H1 (cell line): ENCODE measurements at regions not wholly inside any gene's neighbourhood (a gene's known extent, or its start where the extent isn't known, plus 50 kb on each side); places are given as distances from the start of the nearest gene placed in this dataset.

Experiments used
- CTCF ChIA-PET: fragments of 300-600 bp; sonication (Branson Sonifier 250); formaldehyde crosslinking; loops from one replicate; lab custom pipeline; 2021; ENCODE audit not compliant: partially characterized antibody; lab: Charles Lee
- POLR2A ChIA-PET: fragments of 300-600 bp; sonication (Branson Sonifier 250); formaldehyde crosslinking; loops from one replicate; lab custom pipeline; 2021; ENCODE audit warnings: inconsistent platforms; ENCODE audit not compliant: partially characterized antibody; lab: Charles Lee
- DNase-seq, 2 experiments: peaks; one replicate each; pipeline versions ENCODE4 v3.0.0 to v3.0.0-alpha.2; 2010 to 2022; ENCODE audit warnings: low spot score in 2 of 2, low read depth in 1 of 2, mixed read lengths in 1 of 2
- FAIRE-seq: peaks from 2 replicates; lab custom pipeline; 2011; peaks lifted over from hg19 to GRCh38; lab: Jason Lieb, UNC
- H2AFZ ChIP-seq: 2 replicates; pipeline ENCODE4 v1.8.1; 2012; ENCODE audit warnings: low read length, inconsistent platforms
- H2AK5ac ChIP-seq: 2 replicates; pipeline ENCODE4 v1.6.1; 2013; ENCODE audit warnings: low read depth, low read length
- H2BK120ac ChIP-seq: replicated peaks from 2 replicates; pipeline ENCODE3; 2013; ENCODE audit warnings: low read depth, low read length, inconsistent platforms
- H2BK12ac ChIP-seq: 2 replicates; pipeline ENCODE4 v1.6.1; 2013; ENCODE audit warnings: low read depth, low read length
- H2BK15ac ChIP-seq: 2 replicates; pipeline ENCODE4 v1.6.1; 2013; ENCODE audit warnings: low read length
- H2BK20ac ChIP-seq: 2 replicates; pipeline ENCODE4 v1.6.1; 2013; ENCODE audit warnings: low read length
- H2BK5ac ChIP-seq: 2 replicates; pipeline ENCODE4 v1.6.1; 2013; ENCODE audit warnings: low read depth, low read length
- H3K14ac ChIP-seq: 2 replicates; pipeline ENCODE4 v1.6.1; 2013; ENCODE audit warnings: inconsistent platforms; ENCODE audit not compliant: insufficient read length
- H3K18ac ChIP-seq: 2 replicates; pipeline ENCODE4 v1.6.1; 2013; ENCODE audit warnings: low read length; ENCODE audit errors: extremely low read depth
- H3K23ac ChIP-seq: 2 replicates; pipeline ENCODE4 v1.6.1; 2013; ENCODE audit warnings: inconsistent platforms; ENCODE audit not compliant: insufficient read length
- H3K23me2 ChIP-seq: 2 replicates; pipeline ENCODE4 v1.6.1; 2013; ENCODE audit warnings: low read depth, low read length
- H3K27ac ChIP-seq: 2 replicates; pipeline ENCODE4 v1.6.1; 2011; ENCODE audit warnings: low read depth, low read length, inconsistent platforms
- H3K27me3 ChIP-seq, 4 experiments: replicated peaks in 1 of 4; 1 replicate in 1 of 4; 2 replicates in 3 of 4; pipeline versions ENCODE4 v1.6.1 to v1.8.1; 2011 to 2013; ENCODE audit warnings: low read length in 3 of 4, mild to moderate bottlenecking in 3 of 4, inconsistent platforms in 2 of 4, mixed read lengths in 2 of 4, moderate library complexity in 1 of 4; ENCODE audit not compliant: control insufficient read depth in 3 of 4, insufficient read depth in 3 of 4; ENCODE audit errors: extremely low read depth in 1 of 4
- H3K36me3 ChIP-seq, 4 experiments: 2 replicates each; pipeline versions ENCODE4 v1.6.1 to v1.8.1; 2011 to 2013; ENCODE audit warnings: mild to moderate bottlenecking in 4 of 4, low read length in 3 of 4, moderate library complexity in 2 of 4, control low read depth in 1 of 4, inconsistent platforms in 1 of 4; ENCODE audit not compliant: insufficient read depth in 4 of 4, control insufficient read depth in 2 of 4
- H3K4ac ChIP-seq: replicated peaks from 2 replicates; pipeline ENCODE3; 2013; ENCODE audit warnings: low read length, low read depth, mixed read lengths, inconsistent platforms; ENCODE audit not compliant: insufficient read length
- H3K4me1 ChIP-seq, 4 experiments: replicated peaks in 1 of 4; 1 replicate in 1 of 4; 2 replicates in 3 of 4; pipeline versions ENCODE4 v1.6.1 to v1.8.1; 2011 to 2013; ENCODE audit warnings: low read length in 3 of 4, inconsistent platforms in 2 of 4, mixed read lengths in 1 of 4; ENCODE audit not compliant: insufficient read depth in 4 of 4, control insufficient read depth in 3 of 4
- H3K4me2 ChIP-seq, 2 experiments: 2 replicates each; pipeline versions ENCODE4 v1.6.1 to v1.8.1; 2011 to 2013; ENCODE audit warnings: low read depth in 2 of 2, low read length in 2 of 2, control low read depth in 1 of 2, inconsistent platforms in 1 of 2, mild to moderate bottlenecking in 1 of 2; ENCODE audit not compliant: insufficient read depth in 1 of 2
- H3K4me3 ChIP-seq, 4 experiments: fragments of 200-600, 300-600 bp in 1 of 4; sonication (generic), shearing (Covaris generic), sonication (Bioruptor Twin) in 1 of 4; 2 replicates each; pipeline versions ENCODE4 v1.5.1 to v1.8.1; 2011 to 2016; ENCODE audit warnings: low read length in 4 of 4, low read depth in 3 of 4, control low read depth in 2 of 4, inconsistent platforms in 2 of 4, mild to moderate bottlenecking in 2 of 4, mixed read lengths in 1 of 4, moderate library complexity in 1 of 4; ENCODE audit not compliant: insufficient read depth in 2 of 4; ENCODE audit errors: extremely low read depth in 1 of 4
- H3K56ac ChIP-seq: replicated peaks from 2 replicates; pipeline ENCODE3; 2013; ENCODE audit warnings: low read depth, mild to moderate bottlenecking, mixed read lengths, low read length, inconsistent platforms; ENCODE audit not compliant: insufficient read length
- H3K79me1 ChIP-seq: 2 replicates; pipeline ENCODE4 v1.6.1; 2013; ENCODE audit warnings: low read depth, low read length, control low read depth
- H3K79me2 ChIP-seq, 2 experiments: 2 replicates each; pipeline versions ENCODE4 v1.6.1 to v1.8.1; 2012 to 2013; ENCODE audit warnings: low read length in 2 of 2, mild to moderate bottlenecking in 2 of 2, inconsistent platforms in 1 of 2; ENCODE audit not compliant: insufficient read depth in 2 of 2, control insufficient read depth in 1 of 2
- H3K9ac ChIP-seq, 4 experiments: replicated peaks in 1 of 4; 1 replicate in 1 of 4; 2 replicates in 3 of 4; pipeline versions ENCODE4 v1.6.1 to v1.8.1; 2011 to 2013; ENCODE audit warnings: low read depth in 3 of 4, low read length in 3 of 4, control low read depth in 2 of 4, mild to moderate bottlenecking in 2 of 4, moderate library complexity in 2 of 4, inconsistent platforms in 1 of 4; ENCODE audit errors: extremely low read depth in 1 of 4
- H3K9me3 ChIP-seq, 2 experiments: 2 replicates each; pipeline versions ENCODE4 v1.6.1 to v1.8.1; 2012 to 2013; ENCODE audit warnings: mild to moderate bottlenecking in 2 of 2, moderate library complexity in 2 of 2, control low read depth in 1 of 2, inconsistent platforms in 1 of 2, low read depth in 1 of 2, low read length in 1 of 2, mixed read lengths in 1 of 2; ENCODE audit not compliant: insufficient read depth in 2 of 2
- H4K20me1 ChIP-seq, 2 experiments: replicated peaks in 1 of 2; 2 replicates each; pipeline versions ENCODE3 to v1.8.1; 2011 to 2013; ENCODE audit warnings: inconsistent platforms in 2 of 2, low read length in 2 of 2, mild to moderate bottlenecking in 1 of 2; ENCODE audit not compliant: insufficient read depth in 2 of 2, control insufficient read depth in 1 of 2
- H4K5ac ChIP-seq: 2 replicates; pipeline ENCODE4 v1.6.1; 2013; ENCODE audit warnings: low read length, low read depth, mixed read lengths, inconsistent platforms; ENCODE audit not compliant: insufficient read length
- H4K8ac ChIP-seq: 2 replicates; pipeline ENCODE4 v1.8.0; 2013; ENCODE audit warnings: mild to moderate bottlenecking, moderate library complexity, low read length, inconsistent platforms; ENCODE audit not compliant: insufficient read depth; ENCODE audit errors: extremely low read depth
- H4K91ac ChIP-seq: replicated peaks from 2 replicates; pipeline ENCODE3; 2013; ENCODE audit warnings: low read length, mixed read lengths, inconsistent platforms; ENCODE audit not compliant: insufficient read length
- CBX8 ChIP-seq: fragments of 300-800, 300-1000 bp; sonication (generic); IDR thresholded peaks from 2 replicates; pipeline ENCODE4 v1.7.1; 2016; ENCODE audit warnings: low read depth, low read length, borderline replicate concordance
- CEBPB ChIP-seq: IDR thresholded peaks from 2 replicates; pipeline ENCODE4 v1.6.1; 2012; ENCODE audit warnings: low read depth, low read length
- EGR1 ChIP-seq: IDR thresholded peaks from 2 replicates; pipeline ENCODE4 v1.6.1; 2011; ENCODE audit warnings: low read depth, low read length, borderline replicate concordance
- FOSL1 ChIP-seq: IDR thresholded peaks from 2 replicates; pipeline ENCODE4 v1.6.1; 2011; ENCODE audit warnings: mild to moderate bottlenecking, low read depth, low read length, moderate library complexity; ENCODE audit not compliant: insufficient read depth
- GABPA ChIP-seq: IDR thresholded peaks from 2 replicates; pipeline ENCODE4 v1.6.1; 2011; ENCODE audit warnings: mild to moderate bottlenecking, low read length, moderate library complexity, borderline replicate concordance; ENCODE audit not compliant: insufficient read depth
- KDM4A ChIP-seq: IDR thresholded peaks from one replicate; pipeline ENCODE4 v1.7.1; 2012; ENCODE audit warnings: low read depth, mild to moderate bottlenecking, moderate library complexity, low read length, inconsistent platforms; ENCODE audit not compliant: severe bottlenecking
- KDM5A ChIP-seq: fragments of 200-600 bp; IDR thresholded peaks from 2 replicates; pipeline ENCODE4 v1.7.1; 2012; ENCODE audit warnings: mild to moderate bottlenecking, low read length, inconsistent platforms, mixed read lengths
- MAFK ChIP-seq: IDR thresholded peaks from 2 replicates; pipeline ENCODE4 v1.6.1; 2012; ENCODE audit warnings: low read depth, mild to moderate bottlenecking, improper control_type of control experiment, low read length
- PHF8 ChIP-seq: fragments of 200-600 bp; sonication (generic); conservative IDR thresholded peaks from 2 replicates; pipeline ENCODE4 v1.7.1; 2012; ENCODE audit warnings: low read depth, mild to moderate bottlenecking, inconsistent platforms, low read length, moderate library complexity
- POLR2A ChIP-seq, 2 experiments: IDR thresholded peaks; 1 replicate in 1 of 2; 2 replicates in 1 of 2; pipeline ENCODE4 v1.6.1; 2011; ENCODE audit warnings: low read depth in 2 of 2, low read length in 2 of 2, mild to moderate bottlenecking in 2 of 2; ENCODE audit errors: control extremely low read depth in 1 of 2
- RAD21 ChIP-seq, 2 experiments: IDR thresholded peaks in 1 of 2; conservative IDR thresholded peaks in 1 of 2; 2 replicates each; pipeline ENCODE4 v1.6.1; 2011; ENCODE audit warnings: low read depth in 2 of 2, low read length in 2 of 2, improper control_type of control experiment in 1 of 2, inconsistent platforms in 1 of 2, mild to moderate bottlenecking in 1 of 2, moderate library complexity in 1 of 2
- SAP30 ChIP-seq: fragments of 300-600 bp; sonication (generic); IDR thresholded peaks from 2 replicates; pipeline ENCODE4 v1.7.1; 2012; ENCODE audit warnings: low read length, moderate library complexity, mild to moderate bottlenecking, inconsistent platforms; ENCODE audit not compliant: insufficient read depth, insufficient replicate concordance
- WGBS, 2 experiments: shearing (Covaris generic) in 1 of 2; methylation state at CpG; one replicate each; pipeline versions ENCODE4 v1.1.6 to v1.1.7; 2013 to 2015; ENCODE audit warnings: low lambda C conversion rate in 2 of 2, mixed read lengths in 2 of 2, inconsistent platforms in 1 of 2, low coverage in 1 of 2, missing lambda C conversion rate in 1 of 2; ENCODE audit not compliant: insufficient replicate concordance in 2 of 2, insufficient coverage in 1 of 2, insufficient read length in 1 of 2; ENCODE audit errors: extremely low coverage in 1 of 2, missing lambda C conversion rate in 1 of 2; 5-methylcytosine and 5-hydroxymethylcytosine counted together
- TF ChIP-seq, protein P1 (sequence below): IDR thresholded peaks from 2 replicates; pipeline ENCODE4 v1.6.1; 2012; ENCODE audit warnings: inconsistent platforms

- ChIA-PET CTCF (no interaction called here), POLR2A (no interaction called here)
- no peak overlapping the region for H2BK5ac ChIP-seq
- TF ChIP-seq RAD21 (IDR thresholded peaks at IDR 0.05 in 1 of 2, conservative IDR thresholded peaks at IDR 0.05 in 1 of 2; ENCODE audit: low read depth in 2 of 2, low read length in 2 of 2) (no peak), CBX8 (no peak), KDM5A (no peak), CEBPB (no peak), SAP30 (no peak), MAFK (no peak), FOSL1 (no peak), KDM4A (no peak), GABPA (no peak), POLR2A (IDR thresholded peaks at IDR 0.05; ENCODE audit: control extremely low read depth in 1 of 2, low read depth in 2 of 2, low read length in 2 of 2) (no peak), PHF8 (no peak), EGR1 (no peak)
- TF ChIP-seq, protein P1, sequence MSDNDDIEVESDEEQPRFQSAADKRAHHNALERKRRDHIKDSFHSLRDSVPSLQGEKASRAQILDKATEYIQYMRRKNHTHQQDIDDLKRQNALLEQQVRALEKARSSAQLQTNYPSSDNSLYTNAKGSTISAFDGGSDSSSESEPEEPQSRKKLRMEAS = no peak
These were observed 444.8 kb upstream of the SLIT2 start for GRCh38 chr4:19806865-19807264.

More at GRCh38 chr4:19806865-19807264, 444.8 kb upstream of the SLIT2 start:
- Histone ChIP-seq H4K8ac (no peak overlapping the region), H4K20me1 (no peaks in the 10 kb centered on the region), H3K27ac (no peak overlapping the region), H2BK15ac (no peak overlapping the region), H3K18ac (no peak overlapping the region), H3K23ac (no peak overlapping the region), H3K4me2 (no peak overlapping the region), H4K5ac (no peak overlapping the region), H4K91ac (no peak overlapping the region), H2BK20ac (no peak overlapping the region), H3K23me2 (no peaks in the 10 kb centered on the region), H3K9ac (no peak overlapping the region), H3K4me3 (no peak overlapping the region), H3K14ac (no peak overlapping the region), H2AFZ (no peak overlapping the region), H3K79me1 (no peaks in the 10 kb centered on the region), H3K4ac (no peak overlapping the region), H2BK120ac (no peak overlapping the region), H2BK12ac (no peak overlapping the region), H3K9me3 (no peaks in the 10 kb centered on the region), H3K27me3 (no peaks in the 10 kb centered on the region), H3K4me1 (no peaks in the 10 kb centered on the region), H3K56ac (no peak overlapping the region), H2AK5ac (no peak overlapping the region), H3K36me3 (no peaks in the 10 kb centered on the region), H3K79me2 (no peaks in the 10 kb centered on the region)
- DNase-seq = no peak
- no peak for FAIRE-seq
- WGBS, 2 experiments = 94% methylated on average over 1 of the region's 1 CpG; no CpG with 5 or more reads in 1 of the 2 experiments
